HepG2 (cell line): ENCODE measurements at regions not wholly inside any gene's neighbourhood (a gene's known extent, or its start where the extent isn't known, plus 50 kb on each side); places are given as distances from the start of the nearest gene placed in this dataset.

Experiments used
- ARNT ChIP-seq: fragments of 450-650 bp; IDR thresholded peaks from 2 replicates; pipeline ENCODE4 v1.6.1; 2017
- ESRRA ChIP-seq: sonication (generic); formaldehyde crosslinking; IDR thresholded peaks from 2 replicates; pipeline ENCODE4 v1.5.1; 2020; ENCODE audit warnings: mild to moderate bottlenecking, low read depth, missing genetic modification reagents
- GABPA ChIP-seq, 2 experiments: IDR thresholded peaks; 2 replicates each; pipeline ENCODE4 v1.6.1; 2011 to 2016; ENCODE audit warnings: low read depth in 2 of 2, low read length in 1 of 2, missing biosample characterization in 1 of 2, missing genetic modification characterization in 1 of 2
- PCBP1 ChIP-seq: fragments of 200-400 bp; formaldehyde crosslinking; IDR thresholded peaks from 2 replicates; pipeline ENCODE4 v1.6.1; 2017; ENCODE audit warnings: mild to moderate bottlenecking, low read depth, low read length, borderline replicate concordance
- POLR2A ChIP-seq, 2 experiments: IDR thresholded peaks; 2 replicates each; pipeline ENCODE4 v1.6.1; 2011; ENCODE audit warnings: low read depth in 2 of 2, low read length in 2 of 2, mild to moderate bottlenecking in 1 of 2, moderate library complexity in 1 of 2; ENCODE audit not compliant: insufficient read depth in 1 of 2
- RFX1 ChIP-seq: fragments of 450-650 bp; IDR thresholded peaks from 2 replicates; pipeline ENCODE4 v1.6.1; 2017
- SIN3A ChIP-seq: IDR thresholded peaks from 2 replicates; pipeline ENCODE4 v1.6.1; 2011; ENCODE audit warnings: low read depth, mild to moderate bottlenecking, control low read depth, low read length, borderline replicate concordance
- SMC3 ChIP-seq: IDR thresholded peaks from 2 replicates; pipeline ENCODE4 v1.6.1; 2011; ENCODE audit warnings: low read length, improper control_type of control experiment
- ZNF703 ChIP-seq: sonication (generic); formaldehyde crosslinking; IDR thresholded peaks from 2 replicates; pipeline ENCODE4 v1.5.1; 2020; ENCODE audit warnings: missing genetic modification reagents, mild to moderate bottlenecking, moderate library complexity, borderline replicate concordance
- ZNF777 ChIP-seq: sonication (generic); formaldehyde crosslinking; IDR thresholded peaks from 2 replicates; pipeline ENCODE4 v1.4.0; 2020; ENCODE audit warnings: missing genetic modification reagents
- TF ChIP-seq, protein P1 (sequence below): sonication (generic); formaldehyde crosslinking; IDR thresholded peaks from 2 replicates; pipeline ENCODE4 v1.5.0; 2020; ENCODE audit warnings: mild to moderate bottlenecking, missing genetic modification reagents, moderate library complexity

DNA sequence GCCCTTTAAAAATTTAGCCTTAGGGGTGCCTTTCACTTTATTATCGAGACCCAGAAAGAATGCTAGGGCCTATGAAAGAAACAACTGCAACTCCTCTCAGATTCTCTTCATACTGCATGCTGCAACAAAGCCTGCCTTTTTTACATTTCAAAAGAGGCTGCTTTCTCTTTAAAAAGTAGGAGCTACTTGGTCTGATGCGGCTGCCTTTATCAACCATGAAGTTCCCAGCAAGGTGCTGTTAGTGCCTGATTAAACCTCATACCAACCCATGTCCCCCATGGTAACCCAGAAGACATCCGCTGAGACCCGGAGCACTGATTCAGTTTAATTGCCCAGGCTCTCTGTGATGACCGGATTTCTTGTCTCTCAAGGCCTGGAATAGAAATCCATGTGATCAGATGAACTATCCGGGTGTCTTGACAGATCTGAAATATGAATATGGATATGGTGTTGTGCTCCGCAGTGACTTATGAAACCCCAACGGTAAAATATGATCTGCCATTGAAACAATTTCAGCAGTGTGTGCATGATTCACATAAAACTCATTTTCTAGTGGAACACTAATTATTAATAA is 368.3 kb downstream of the ZNF521 start:
- TF ChIP-seq ZNF777 (CRISPR knock-in tag) = no peak
- TF ChIP-seq, protein P1, sequence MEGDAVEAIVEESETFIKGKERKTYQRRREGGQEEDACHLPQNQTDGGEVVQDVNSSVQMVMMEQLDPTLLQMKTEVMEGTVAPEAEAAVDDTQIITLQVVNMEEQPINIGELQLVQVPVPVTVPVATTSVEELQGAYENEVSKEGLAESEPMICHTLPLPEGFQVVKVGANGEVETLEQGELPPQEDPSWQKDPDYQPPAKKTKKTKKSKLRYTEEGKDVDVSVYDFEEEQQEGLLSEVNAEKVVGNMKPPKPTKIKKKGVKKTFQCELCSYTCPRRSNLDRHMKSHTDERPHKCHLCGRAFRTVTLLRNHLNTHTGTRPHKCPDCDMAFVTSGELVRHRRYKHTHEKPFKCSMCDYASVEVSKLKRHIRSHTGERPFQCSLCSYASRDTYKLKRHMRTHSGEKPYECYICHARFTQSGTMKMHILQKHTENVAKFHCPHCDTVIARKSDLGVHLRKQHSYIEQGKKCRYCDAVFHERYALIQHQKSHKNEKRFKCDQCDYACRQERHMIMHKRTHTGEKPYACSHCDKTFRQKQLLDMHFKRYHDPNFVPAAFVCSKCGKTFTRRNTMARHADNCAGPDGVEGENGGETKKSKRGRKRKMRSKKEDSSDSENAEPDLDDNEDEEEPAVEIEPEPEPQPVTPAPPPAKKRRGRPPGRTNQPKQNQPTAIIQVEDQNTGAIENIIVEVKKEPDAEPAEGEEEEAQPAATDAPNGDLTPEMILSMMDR (CRISPR knock-in tag) = no peak
- TF ChIP-seq PCBP1 = no peak
- no peak for TF ChIP-seq RFX1
- TF ChIP-seq ESRRA (CRISPR knock-in tag) = no peak
- no peak for TF ChIP-seq ARNT
- no peak for TF ChIP-seq SIN3A
- TF ChIP-seq ZNF703 (CRISPR knock-in tag) = no peak
- no peak for TF ChIP-seq GABPA (IDR thresholded peaks at IDR 0.05; ENCODE audit: low read depth, low read length)
- no peak for TF ChIP-seq GABPA (CRISPR knock-in tag; IDR thresholded peaks at IDR 0.05; ENCODE audit: low read depth)
- TF ChIP-seq SMC3 = no peak
- no peak for TF ChIP-seq POLR2A (IDR thresholded peaks at IDR 0.05; ENCODE audit: insufficient read depth in 1 of 2, low read depth in 2 of 2, low read length in 2 of 2)
